ENCODE measurements at regions not wholly inside any gene's neighbourhood (a gene's known extent, or its start where the extent isn't known, plus 50 kb on each side); places are given as distances from the start of the nearest gene placed in this dataset.

GRCh38 chr2:180591947-180592346 lies 388.5 kb upstream of the UBE2E3 start:
- no peak for TF ChIP-seq CTCF (conservative IDR thresholded peaks at IDR 0.05; ENCODE audit: low read depth, low read length)
- TF ChIP-seq EZH2phosphoT487 (IDR thresholded peaks at IDR 0.05; ENCODE audit: borderline replicate concordance, low read length), result no peak
